GM12874 (cell line): ENCODE measurements at regions not wholly inside any gene's neighbourhood (a gene's known extent, or its start where the extent isn't known, plus 50 kb on each side); places are given as distances from the start of the nearest gene placed in this dataset.

ENCODE experiments used
- CTCF ChIP-seq: IDR thresholded peaks from 2 replicates; pipeline ENCODE4 v1.5.1; 2011; ENCODE audit warnings: low read depth, mild to moderate bottlenecking, control low read depth, low read length, moderate library complexity; ENCODE audit not compliant: insufficient read depth

- no peak for TF ChIP-seq CTCF
These were observed 625.8 kb upstream of the ALCAM start for GRCh38 chr3:104740874-104741379.

DNA sequence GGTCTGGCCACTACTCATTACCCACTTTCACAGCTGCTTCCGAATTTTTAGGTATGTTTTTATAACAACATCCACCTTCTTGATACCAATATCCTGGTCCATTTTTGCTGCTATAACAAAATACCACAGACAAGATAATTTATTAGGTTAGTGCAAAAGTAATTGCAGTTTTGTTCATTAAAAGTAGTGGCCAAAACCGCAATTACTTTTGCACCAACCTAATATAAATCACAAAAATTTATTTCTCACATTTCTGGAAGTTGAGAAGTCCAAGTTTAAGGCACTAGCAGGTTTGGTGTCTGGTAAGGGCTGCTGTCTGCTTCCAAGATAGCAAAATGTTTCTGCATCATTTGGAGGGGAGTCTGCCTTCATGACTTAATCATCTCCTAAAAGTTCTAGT, 624.7 kb upstream of the ALCAM start:
- TF ChIP-seq CTCF = no peak

- TF ChIP-seq CTCF = no peak
These were observed 621.4 kb upstream of the ALCAM start for GRCh38 chr3:104745313-104745712.

GRCh38 chr3:104746056-104746455, 620.7 kb upstream of the ALCAM start:
- no peak for TF ChIP-seq CTCF

- TF ChIP-seq CTCF = no peak
These were observed 616.1 kb upstream of the ALCAM start for GRCh38 chr3:104750581-104750980.

DNA sequence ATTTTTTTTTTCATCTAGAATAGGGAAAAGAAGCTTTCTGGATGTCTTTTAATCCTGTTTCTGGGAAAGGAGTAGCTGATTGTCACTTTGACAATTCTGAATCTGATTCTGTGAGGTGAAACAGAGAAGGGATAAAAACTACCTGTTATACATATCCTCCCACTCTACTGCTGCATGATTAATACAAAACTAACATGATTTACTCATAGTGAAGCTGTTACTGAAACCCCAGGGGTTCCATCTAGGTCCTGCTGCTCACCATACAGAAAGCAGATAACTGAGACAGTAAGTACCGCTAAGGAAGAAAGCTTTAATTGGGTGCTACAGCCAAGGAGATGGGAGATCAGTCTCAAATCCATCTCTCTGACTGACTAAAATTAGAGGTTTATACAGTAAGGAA, 610.9 kb upstream of the ALCAM start:
- no peak for TF ChIP-seq CTCF

DNA sequence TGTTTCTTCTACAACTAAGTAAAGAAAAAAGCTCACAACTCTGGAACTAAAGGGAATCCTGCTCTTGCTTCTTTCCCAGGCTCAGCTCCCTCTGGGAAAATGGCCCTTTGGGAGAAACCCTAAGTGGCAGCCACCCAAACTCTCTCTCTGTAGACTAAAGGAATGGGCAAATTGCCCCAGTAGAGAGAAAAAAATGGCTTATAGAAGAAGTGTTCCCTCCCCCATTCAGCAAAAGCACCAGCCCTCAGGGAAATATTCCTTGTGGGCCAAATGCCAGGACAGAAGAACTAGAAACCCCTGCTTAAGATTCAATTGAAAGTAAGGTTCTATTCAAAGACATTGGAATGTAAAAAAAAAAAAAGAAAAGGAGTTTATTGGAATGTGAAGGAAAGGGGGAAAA, 603.7 kb upstream of the ALCAM start:
- no peak for TF ChIP-seq CTCF

DNA sequence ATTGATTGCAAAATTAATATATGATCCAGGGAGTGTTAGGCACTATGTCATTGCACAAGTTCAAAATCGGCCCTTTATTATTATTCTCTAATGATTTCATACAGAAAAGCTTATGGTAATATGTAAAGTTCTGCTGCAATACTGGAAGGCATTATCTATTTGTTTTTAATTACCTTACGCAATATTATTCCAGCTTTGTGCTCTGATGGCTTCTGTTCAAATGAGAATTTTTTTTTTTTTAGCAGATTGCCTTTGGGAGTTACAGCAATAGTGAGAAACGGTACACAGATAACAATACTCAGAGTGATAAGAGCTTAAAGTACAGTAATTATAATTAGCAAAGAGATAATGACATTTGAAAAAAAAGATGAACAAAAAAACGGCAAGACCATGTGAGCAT, 602.2 kb upstream of the ALCAM start:
- TF ChIP-seq CTCF = no peak
